Tibial nerve (tissue), 4 donors: ENCODE measurements at regions not wholly inside any gene's neighbourhood (a gene's known extent, or its start where the extent isn't known, plus 50 kb on each side); places are given as distances from the start of the nearest gene placed in this dataset.

Source experiments
- DNase-seq, 2 donors: peaks; one replicate each; pipeline ENCODE4 v3.0.0-alpha.2; 2019; ENCODE audit warnings: low spot score in 2 of 2
- H3K27ac ChIP-seq, 4 donors: fragments of 200-600 bp; sonication (generic) in 3 of 4; one replicate each; pipeline ENCODE4 v1.5.1; 2017 to 2019; ENCODE audit warnings: mild to moderate bottlenecking in 1 of 4
- H3K27me3 ChIP-seq, 2 donors: fragments of 200-600 bp; sonication (generic) in 1 of 2; one replicate each; pipeline versions ENCODE4 v1.5.1 to v1.6.0; 2017 to 2019
- H3K36me3 ChIP-seq, 3 donors: fragments of 200-600 bp; sonication (generic); one replicate each; pipeline ENCODE4 v1.5.1; 2018 to 2019
- H3K4me1 ChIP-seq, 4 donors: fragments of 200-600 bp; sonication (generic) in 3 of 4; one replicate each; pipeline ENCODE4 v1.5.1; 2017 to 2019
- H3K4me3 ChIP-seq, 4 donors: fragments of 200-600 bp; sonication (generic) in 3 of 4; one replicate each; pipeline ENCODE4 v1.5.1; 2017 to 2019; ENCODE audit warnings: mild to moderate bottlenecking in 1 of 4, moderate library complexity in 1 of 4
- H3K9me3 ChIP-seq, 4 donors: fragments of 200-600 bp; sonication (generic) in 3 of 4; one replicate each; pipeline ENCODE4 v1.5.1; 2017 to 2019
- EP300 ChIP-seq, 2 donors: sonication (generic); formaldehyde crosslinking; IDR thresholded peaks; one replicate each; pipeline ENCODE4 v1.6.1; 2017; ENCODE audit warnings: antibody characterized with exemption in 2 of 2, mild to moderate bottlenecking in 1 of 2
- POLR2A ChIP-seq, 2 donors: fragments of 450-650 bp; IDR thresholded peaks; one replicate each; pipeline ENCODE4 v1.6.1; 2017; ENCODE audit warnings: antibody characterized with exemption in 2 of 2, mild to moderate bottlenecking in 2 of 2, moderate library complexity in 2 of 2
- WGBS, 2 donors: methylation state at CpG; one replicate each; pipeline ENCODE4 v1.1.5; 2018; 5-methylcytosine and 5-hydroxymethylcytosine counted together
- TF ChIP-seq, protein P1 (sequence below), 5 experiments: fragments of 200-600 bp in 3 of 5; fragments of 450-650 bp in 2 of 5; sonication (generic) in 3 of 5; IDR thresholded peaks; one replicate each; pipeline ENCODE4 v1.5.1; 2016 to 2019; ENCODE audit warnings: antibody characterized with exemption in 5 of 5, mild to moderate bottlenecking in 3 of 5, moderate library complexity in 2 of 5

DNA sequence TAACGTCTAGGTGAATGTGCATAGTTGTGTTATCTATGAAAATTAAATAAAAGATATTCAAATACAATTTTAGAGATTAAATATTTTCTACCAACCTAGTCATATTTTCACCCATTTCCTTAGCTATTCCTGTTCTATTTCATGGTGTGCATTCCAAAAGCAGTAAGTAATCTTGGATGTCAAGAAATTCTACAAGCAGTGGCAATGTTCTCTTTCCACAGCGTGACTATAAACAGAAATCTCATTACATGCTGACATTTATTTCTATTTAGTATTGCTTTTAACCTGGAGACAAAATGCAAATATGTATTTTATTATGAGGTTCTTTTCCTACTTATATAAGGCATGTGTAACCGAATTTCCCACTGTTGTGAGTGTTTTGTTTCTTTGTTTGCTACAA lies 510.0 kb downstream of the ACTL7B start:
- TF ChIP-seq POLR2A (IDR thresholded peaks at IDR 0.05), result no peak
- TF ChIP-seq, protein P1, sequence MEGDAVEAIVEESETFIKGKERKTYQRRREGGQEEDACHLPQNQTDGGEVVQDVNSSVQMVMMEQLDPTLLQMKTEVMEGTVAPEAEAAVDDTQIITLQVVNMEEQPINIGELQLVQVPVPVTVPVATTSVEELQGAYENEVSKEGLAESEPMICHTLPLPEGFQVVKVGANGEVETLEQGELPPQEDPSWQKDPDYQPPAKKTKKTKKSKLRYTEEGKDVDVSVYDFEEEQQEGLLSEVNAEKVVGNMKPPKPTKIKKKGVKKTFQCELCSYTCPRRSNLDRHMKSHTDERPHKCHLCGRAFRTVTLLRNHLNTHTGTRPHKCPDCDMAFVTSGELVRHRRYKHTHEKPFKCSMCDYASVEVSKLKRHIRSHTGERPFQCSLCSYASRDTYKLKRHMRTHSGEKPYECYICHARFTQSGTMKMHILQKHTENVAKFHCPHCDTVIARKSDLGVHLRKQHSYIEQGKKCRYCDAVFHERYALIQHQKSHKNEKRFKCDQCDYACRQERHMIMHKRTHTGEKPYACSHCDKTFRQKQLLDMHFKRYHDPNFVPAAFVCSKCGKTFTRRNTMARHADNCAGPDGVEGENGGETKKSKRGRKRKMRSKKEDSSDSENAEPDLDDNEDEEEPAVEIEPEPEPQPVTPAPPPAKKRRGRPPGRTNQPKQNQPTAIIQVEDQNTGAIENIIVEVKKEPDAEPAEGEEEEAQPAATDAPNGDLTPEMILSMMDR (IDR thresholded peaks at IDR 0.05), result no peak
- no peak for TF ChIP-seq EP300 (IDR thresholded peaks at IDR 0.05)
- no peak for DNase-seq
- Histone ChIP-seq H3K27ac (no peak overlapping the region), H3K27me3 (no peaks in the 10 kb centered on the region), H3K4me3 (no peak overlapping the region), H3K4me1 (no peaks in the 10 kb centered on the region), H3K9me3 (no peaks in the 10 kb centered on the region), H3K36me3 (no peaks in the 10 kb centered on the region)
- WGBS, 2 donors, result 52 to 71% methylated on average over 3 of the region's 3 CpGs

DNA sequence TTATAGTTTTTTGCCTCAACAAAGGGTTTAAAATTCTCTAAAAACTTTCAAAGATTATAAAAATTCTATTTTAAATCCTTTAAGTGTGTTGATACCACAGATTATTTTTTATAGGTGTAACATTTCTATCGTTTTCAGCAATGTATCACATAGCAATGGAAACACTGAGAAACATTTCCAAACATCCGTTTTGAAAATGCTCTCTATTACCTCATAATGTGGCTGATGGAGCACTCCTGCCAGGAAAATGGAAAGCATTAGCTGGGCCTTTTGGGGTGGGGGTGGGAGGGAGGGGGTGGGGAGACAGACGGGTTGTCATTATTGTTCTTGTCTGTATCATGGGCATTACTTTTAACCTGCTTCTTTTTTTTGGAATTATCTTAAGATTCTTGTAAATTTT lies 516.5 kb downstream of the ACTL7B start:
- no peaks in the 10 kb centered on the region for H3K27me3 ChIP-seq
- H3K27ac ChIP-seq, result no peak overlapping the region
- H3K9me3 ChIP-seq, result no peaks in the 10 kb centered on the region
- H3K4me1 ChIP-seq, result no peaks in the 10 kb centered on the region
- no peak overlapping the region for H3K4me3 ChIP-seq
- 43 to 51% methylated on average over 3 of the region's 3 CpGs for WGBS, 2 donors
- TF ChIP-seq POLR2A (IDR thresholded peaks at IDR 0.05) (no peak), EP300 (IDR thresholded peaks at IDR 0.05) (no peak)
- TF ChIP-seq, protein P1 (IDR thresholded peaks at IDR 0.05), result no peak
- no peaks in the 10 kb centered on the region for H3K36me3 ChIP-seq
- DNase-seq, result no peak

DNA sequence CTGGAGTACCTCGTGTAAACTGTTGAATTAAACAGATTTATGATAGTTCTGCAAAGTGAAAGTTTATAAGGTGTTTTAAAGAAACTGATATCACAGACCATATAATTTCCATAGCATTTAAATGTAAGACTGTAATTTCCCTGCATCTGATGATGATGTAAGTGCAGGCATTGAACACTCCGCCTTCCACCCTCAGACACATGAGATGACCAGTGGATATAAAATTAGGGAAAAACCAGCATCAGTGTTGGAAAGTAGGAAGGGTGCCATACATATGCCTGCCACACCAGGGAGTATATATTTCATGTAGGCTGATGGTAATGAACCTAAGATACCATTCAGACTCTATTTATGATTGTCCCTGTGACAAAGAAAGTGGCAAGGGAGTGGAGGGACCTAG lies 519.2 kb downstream of the ACTL7B start:
- no peak overlapping the region for H3K27ac ChIP-seq
- H3K9me3 ChIP-seq, result no peaks in the 10 kb centered on the region
- H3K4me3 ChIP-seq, result no peak overlapping the region
- H3K27me3 ChIP-seq, result no peaks in the 10 kb centered on the region
- no peaks in the 10 kb centered on the region for H3K36me3 ChIP-seq
- no peak for TF ChIP-seq POLR2A (IDR thresholded peaks at IDR 0.05)
- TF ChIP-seq EP300 (IDR thresholded peaks at IDR 0.05), result no peak
- TF ChIP-seq, protein P1 (IDR thresholded peaks at IDR 0.05), result no peak
- no peaks in the 10 kb centered on the region for H3K4me1 ChIP-seq
- no peak for DNase-seq
- 75 to 81% methylated on average over 2 of the region's 2 CpGs for WGBS, 2 donors

DNA sequence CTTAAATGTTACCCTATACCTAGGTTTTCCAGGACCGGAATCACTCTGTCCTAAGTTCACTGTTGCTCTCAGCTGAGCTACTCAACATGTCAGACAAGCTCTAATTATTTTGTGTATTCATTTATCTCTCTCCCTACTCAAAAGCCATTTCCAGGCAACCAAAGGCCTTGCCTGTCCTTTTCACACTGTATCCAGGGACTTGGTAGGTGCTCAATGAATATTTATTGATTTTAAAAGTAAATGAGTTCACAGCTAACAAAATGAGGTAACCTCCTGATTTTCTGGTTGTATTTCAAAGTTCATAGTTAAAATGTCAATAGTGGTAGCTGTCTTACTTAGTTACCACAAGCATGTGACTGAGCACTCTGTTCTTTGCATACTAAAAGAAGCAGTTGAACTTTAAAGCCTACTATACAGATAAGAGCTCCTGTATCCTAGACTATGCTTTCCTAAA lies 522.2 kb downstream of the ACTL7B start:
- Histone ChIP-seq H3K36me3 (no peaks in the 10 kb centered on the region), H3K4me1 (no peaks in the 10 kb centered on the region), H3K9me3 (peaks cover 0 to 8% (median 0%) of the 10 kb centered on the region in 4 donors), H3K4me3 (no peak overlapping the region), H3K27me3 (no peaks in the 10 kb centered on the region), H3K27ac (no peak overlapping the region)
- WGBS, 2 donors, result 0 to 50% methylated on average over 1 of the region's 1 CpG
- no peak for DNase-seq
- TF ChIP-seq EP300 (IDR thresholded peaks at IDR 0.05) (no peak), POLR2A (IDR thresholded peaks at IDR 0.05) (no peak)
- TF ChIP-seq, protein P1 (IDR thresholded peaks at IDR 0.05), result no peak

DNA sequence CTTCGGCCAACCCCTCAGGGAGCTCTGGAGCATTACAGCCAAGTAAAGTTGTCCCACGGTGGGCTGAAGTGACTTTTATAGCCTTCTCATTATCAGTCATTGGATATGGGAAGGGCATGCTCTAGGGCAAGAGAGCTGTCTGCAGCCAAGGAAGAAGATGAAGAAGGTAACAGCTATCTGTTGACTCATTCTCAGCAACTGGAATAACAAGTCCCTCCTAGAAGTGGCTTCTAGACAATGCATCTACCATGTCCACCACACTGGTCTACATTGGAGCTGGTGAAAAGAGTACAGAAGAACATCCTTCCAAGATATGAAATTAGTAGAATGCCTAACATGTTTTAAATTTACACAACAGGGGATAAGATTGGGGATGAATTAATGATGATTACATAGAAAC lies 524.2 kb downstream of the ACTL7B start:
- no peaks in the 10 kb centered on the region for H3K36me3 ChIP-seq
- H3K4me3 ChIP-seq, result no peak overlapping the region
- H3K9me3 ChIP-seq, result peaks cover 0 to 27% (median 8%) of the 10 kb centered on the region in 4 donors
- 56% methylated on average over 2 of the region's 2 CpGs for WGBS, 2 donors
- no peak overlapping the region for H3K27ac ChIP-seq
- TF ChIP-seq, protein P1 (IDR thresholded peaks at IDR 0.05), result no peak
- no peak for TF ChIP-seq EP300 (IDR thresholded peaks at IDR 0.05)
- no peak for TF ChIP-seq POLR2A (IDR thresholded peaks at IDR 0.05)
- no peak for DNase-seq
- H3K27me3 ChIP-seq, result no peaks in the 10 kb centered on the region
- no peaks in the 10 kb centered on the region for H3K4me1 ChIP-seq
